Testis (tissue), 2 donors: ENCODE measurements at regions not wholly inside any gene's neighbourhood (a gene's known extent, or its start where the extent isn't known, plus 50 kb on each side); places are given as distances from the start of the nearest gene placed in this dataset.
"Not testable (repeated sequence)": the region's sequence is repeated elsewhere in the genome, so short reads cannot be mapped to it uniquely, and the experiment has no call there.

Source experiments
- DNase-seq: peaks from one replicate; pipeline ENCODE4 v3.0.0-alpha.2; 2019
- H3K27ac ChIP-seq, 2 donors: fragments of 200-600 bp; sonication (generic); one replicate each; pipeline ENCODE4 v1.5.1; 2019
- H3K27me3 ChIP-seq: fragments of 200-600 bp; sonication (generic); one replicate; pipeline ENCODE4 v1.5.1; 2019
- H3K36me3 ChIP-seq: fragments of 200-600 bp; sonication (generic); one replicate; pipeline ENCODE4 v1.5.1; 2017; ENCODE audit warnings: low read depth; ENCODE audit errors: missing control alignments
- H3K4me1 ChIP-seq: fragments of 200-600 bp; sonication (generic); one replicate; pipeline ENCODE4 v1.5.1; 2019
- H3K4me3 ChIP-seq, 2 donors: fragments of 200-600 bp; sonication (generic); one replicate each; pipeline ENCODE4 v1.5.1; 2017 to 2019
- H3K9me3 ChIP-seq: fragments of 200-600 bp; sonication (generic); one replicate; pipeline ENCODE4 v1.5.1; 2017
- POLR2A ChIP-seq: fragments of 450-650 bp; IDR thresholded peaks from one replicate; pipeline ENCODE4 v1.6.1; 2017; ENCODE audit warnings: antibody characterized with exemption, mild to moderate bottlenecking, moderate library complexity
- WGBS, 2 donors: methylation state at CpG; one replicate each; pipeline ENCODE4 v1.1.5; 2018; 5-methylcytosine and 5-hydroxymethylcytosine counted together
- intact Hi-C: fragments of 100-400 bp; cut with DNase I; formaldehyde crosslinking; loops from one replicate; pipeline ENCODE4 v1.15.1; 2023; ENCODE audit warnings: low total_unique reads
- TF ChIP-seq, protein P1 (sequence below), 3 experiments: fragments of 450-650 bp in 2 of 3; fragments of 200-600 bp in 1 of 3; sonication (generic) in 1 of 3; IDR thresholded peaks; one replicate each; pipeline ENCODE4 v1.5.1; 2016 to 2019; ENCODE audit warnings: antibody characterized with exemption in 3 of 3, mild to moderate bottlenecking in 2 of 3, moderate library complexity in 1 of 3

DNA sequence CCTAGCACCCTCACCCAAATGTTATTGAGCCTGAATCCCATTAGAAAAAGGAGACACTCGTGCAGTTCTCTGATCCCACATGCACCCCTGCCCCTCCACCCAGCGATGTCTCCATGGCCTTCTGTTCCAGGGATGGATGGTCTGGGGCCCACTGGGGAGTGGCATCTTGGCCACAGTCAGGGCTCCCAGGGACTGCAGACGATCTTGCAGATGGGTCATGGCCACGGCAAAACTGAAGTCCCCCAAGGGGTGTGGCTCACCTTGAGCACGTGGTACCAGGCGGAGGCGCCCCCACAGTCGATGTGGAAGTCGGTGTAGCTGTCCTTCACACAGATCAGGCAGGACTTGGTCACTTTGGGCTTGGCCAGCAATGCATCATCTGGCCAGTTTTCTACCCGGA is 130.7 kb downstream of the TUBA3C start:
- DNase-seq: no peak
- intact Hi-C loops: no loop called here

DNA sequence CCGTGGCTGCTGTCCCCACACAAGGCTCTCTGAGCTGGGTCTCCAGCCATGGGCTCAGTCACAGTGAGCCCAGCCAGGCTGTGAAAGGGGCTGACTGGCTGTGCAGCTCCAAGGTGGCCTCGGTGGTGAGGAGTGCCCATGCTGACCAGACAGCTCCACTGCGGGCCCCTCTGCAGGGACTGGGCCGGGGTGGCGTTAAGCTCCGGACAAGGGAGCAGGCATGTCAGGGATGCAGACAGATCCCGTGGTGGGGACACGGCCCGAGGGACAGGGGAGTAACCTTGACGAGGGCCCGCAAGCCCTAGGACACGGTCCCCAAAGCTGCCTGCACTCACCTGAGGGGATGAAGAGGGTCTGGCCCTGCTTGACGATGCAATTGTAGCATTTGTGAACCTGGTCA is 132.0 kb downstream of the TUBA3C start:
- intact Hi-C loops, H3K36me3 ChIP-seq, H3K27me3 ChIP-seq, H3K4me1 ChIP-seq, H3K27ac ChIP-seq, H3K9me3 ChIP-seq, H3K4me3 ChIP-seq, DNase-seq: not testable (repeated sequence)
- WGBS, 2 donors: 74 to 86% methylated on average over 6 to 13 of the region's 13 CpGs

More for the DNA sequence above, 130.7 kb downstream of the TUBA3C start:
- no peak for TF ChIP-seq POLR2A
- TF ChIP-seq, protein P1, sequence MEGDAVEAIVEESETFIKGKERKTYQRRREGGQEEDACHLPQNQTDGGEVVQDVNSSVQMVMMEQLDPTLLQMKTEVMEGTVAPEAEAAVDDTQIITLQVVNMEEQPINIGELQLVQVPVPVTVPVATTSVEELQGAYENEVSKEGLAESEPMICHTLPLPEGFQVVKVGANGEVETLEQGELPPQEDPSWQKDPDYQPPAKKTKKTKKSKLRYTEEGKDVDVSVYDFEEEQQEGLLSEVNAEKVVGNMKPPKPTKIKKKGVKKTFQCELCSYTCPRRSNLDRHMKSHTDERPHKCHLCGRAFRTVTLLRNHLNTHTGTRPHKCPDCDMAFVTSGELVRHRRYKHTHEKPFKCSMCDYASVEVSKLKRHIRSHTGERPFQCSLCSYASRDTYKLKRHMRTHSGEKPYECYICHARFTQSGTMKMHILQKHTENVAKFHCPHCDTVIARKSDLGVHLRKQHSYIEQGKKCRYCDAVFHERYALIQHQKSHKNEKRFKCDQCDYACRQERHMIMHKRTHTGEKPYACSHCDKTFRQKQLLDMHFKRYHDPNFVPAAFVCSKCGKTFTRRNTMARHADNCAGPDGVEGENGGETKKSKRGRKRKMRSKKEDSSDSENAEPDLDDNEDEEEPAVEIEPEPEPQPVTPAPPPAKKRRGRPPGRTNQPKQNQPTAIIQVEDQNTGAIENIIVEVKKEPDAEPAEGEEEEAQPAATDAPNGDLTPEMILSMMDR (IDR thresholded peaks at IDR 0.05): no peak
- H3K27me3 ChIP-seq: no peaks in the 10 kb centered on the region
- no peaks in the 10 kb centered on the region for H3K9me3 ChIP-seq
- no peaks in the 10 kb centered on the region for H3K36me3 ChIP-seq
- no peak overlapping the region for H3K4me3 ChIP-seq
- WGBS, 2 donors: 77 to 80% methylated on average over 10 of the region's 10 CpGs
- H3K4me1 ChIP-seq: no peaks in the 10 kb centered on the region
- no peak overlapping the region for H3K27ac ChIP-seq

DNA sequence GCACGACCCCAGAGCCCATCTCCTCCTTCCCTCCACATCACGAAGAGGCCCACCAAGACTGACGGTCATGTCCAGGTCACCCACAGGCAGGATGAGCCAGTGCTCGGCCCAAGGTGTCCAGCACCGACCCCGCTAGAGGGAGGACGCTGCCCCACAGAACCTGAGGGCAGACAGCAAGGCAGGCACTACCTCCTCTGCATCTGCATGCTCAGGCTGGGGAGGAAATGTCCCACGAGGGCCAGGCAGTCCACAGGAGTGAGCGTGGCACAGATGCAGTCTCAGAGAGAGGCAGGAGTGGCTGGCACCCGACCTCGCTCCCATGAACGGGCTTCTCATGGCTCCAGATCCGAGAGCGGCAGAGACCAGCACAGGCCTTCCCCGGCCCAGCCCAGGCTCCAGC is 133.2 kb downstream of the TUBA3C start:
- H3K36me3 ChIP-seq: no peaks in the 10 kb centered on the region
- intact Hi-C loops: no loop called here
- H3K4me3 ChIP-seq: no peak overlapping the region
- H3K9me3 ChIP-seq: no peaks in the 10 kb centered on the region
- H3K27me3 ChIP-seq: no peaks in the 10 kb centered on the region
- TF ChIP-seq POLR2A: no peak
- TF ChIP-seq, protein P1 (IDR thresholded peaks at IDR 0.05): no peak
- WGBS, 2 donors: 75% methylated on average over 15 of the region's 15 CpGs; no CpG with 5 or more reads in 1 of the 2 donors
- DNase-seq: no peak
- H3K4me1 ChIP-seq: no peaks in the 10 kb centered on the region
- H3K27ac ChIP-seq: no peak overlapping the region

DNA sequence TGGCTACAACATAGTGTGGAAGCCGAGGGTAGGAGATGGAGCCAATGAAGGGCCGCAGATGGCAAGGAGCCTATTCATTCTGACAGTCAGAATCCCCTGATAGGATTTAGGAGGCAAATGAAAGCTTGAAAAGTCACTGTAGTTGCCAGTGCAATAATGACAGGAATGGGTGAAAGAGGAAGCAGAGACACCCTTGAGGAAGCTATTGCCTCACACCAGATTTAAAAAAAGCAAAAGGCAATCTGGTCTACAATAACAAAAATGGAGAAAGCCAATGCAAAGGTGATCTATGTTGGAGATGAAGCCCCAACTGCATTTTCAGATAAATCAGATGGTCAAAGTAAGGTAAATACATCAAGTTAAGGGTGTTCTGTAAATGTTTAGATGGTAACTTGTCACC is 158.5 kb downstream of the TUBA3C start:
- DNase-seq: no peak
- Histone ChIP-seq H3K4me3 (no peak overlapping the region), H3K27me3 (no peaks in the 10 kb centered on the region), H3K4me1 (no peaks in the 10 kb centered on the region), H3K9me3 (no peaks in the 10 kb centered on the region), H3K27ac (no peak overlapping the region), H3K36me3 (no peaks in the 10 kb centered on the region)
- 31 to 69% methylated on average over 2 of the region's 2 CpGs for WGBS, 2 donors
- intact Hi-C loops: no loop called here
- TF ChIP-seq, protein P1 (IDR thresholded peaks at IDR 0.05): no peak
- no peak for TF ChIP-seq POLR2A

DNA sequence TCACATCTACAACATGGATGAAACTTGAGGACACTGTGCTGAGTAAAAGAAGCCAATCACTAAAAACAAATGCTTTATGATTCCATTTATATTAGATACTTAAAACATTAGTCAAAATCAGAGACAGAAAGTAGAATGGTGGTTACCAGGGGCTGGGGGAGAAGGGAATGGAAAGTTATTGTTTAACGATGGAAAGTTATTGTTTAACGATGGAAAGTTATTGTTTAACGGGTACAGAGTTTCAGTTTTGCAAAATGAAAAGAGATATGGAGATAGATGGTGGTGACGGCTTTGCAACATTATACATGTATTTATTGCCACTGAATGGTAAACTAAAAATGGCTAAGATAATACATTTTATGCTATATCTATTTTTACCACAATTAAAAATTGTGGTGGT is 160.6 kb downstream of the TUBA3C start:
- no peaks in the 10 kb centered on the region for H3K9me3 ChIP-seq
- 43 to 65% methylated on average over 4 of the region's 4 CpGs for WGBS, 2 donors
- H3K4me3 ChIP-seq: no peak overlapping the region
- TF ChIP-seq, protein P1 (IDR thresholded peaks at IDR 0.05): no peak
- no peak for TF ChIP-seq POLR2A
- H3K27me3 ChIP-seq: no peaks in the 10 kb centered on the region
- H3K27ac ChIP-seq: no peak overlapping the region
- DNase-seq: no peak
- intact Hi-C loops: no loop called here
- H3K36me3 ChIP-seq: no peaks in the 10 kb centered on the region
- H3K4me1 ChIP-seq: no peaks in the 10 kb centered on the region
